OCI-LY7 (cell line): ENCODE measurements at regions not wholly inside any gene's neighbourhood (a gene's known extent, or its start where the extent isn't known, plus 50 kb on each side); places are given as distances from the start of the nearest gene placed in this dataset.

Experiments
- CTCF ChIP-seq: fragments of 200-600 bp; sonication (generic); conservative IDR thresholded peaks from 2 replicates; pipeline ENCODE4 v1.5.1; 2014; ENCODE audit warnings: mild to moderate bottlenecking, antibody characterized with exemption, low read length, moderate library complexity, mixed read lengths
- EZH2phosphoT487 ChIP-seq: fragments of 200-600 bp; sonication (generic); IDR thresholded peaks from 2 replicates; pipeline ENCODE4 v1.6.1; 2018; ENCODE audit warnings: low read depth, borderline replicate concordance, mild to moderate bottlenecking, mixed run types, antibody characterized with exemption, low read length, moderate library complexity, mixed read lengths

GRCh38 chr6:92840246-92840930, 579.0 kb downstream of the EPHA7 start:
- no peak for TF ChIP-seq CTCF
- TF ChIP-seq EZH2phosphoT487, result no peak
